Astrocyte (in vitro differentiated cells and primary cell): ENCODE measurements at regions not wholly inside any gene's neighbourhood (a gene's known extent, or its start where the extent isn't known, plus 50 kb on each side); places are given as distances from the start of the nearest gene placed in this dataset.
A peak's percentile ranks its signal among the peaks of the same experiment; 100 is the strongest.

Experiments used
- DNase-seq: peaks from one replicate; pipeline ENCODE4 v3.0.0-alpha.2; 2010; ENCODE audit warnings: low read depth
- FAIRE-seq: peaks from 2 replicates; lab custom pipeline; 2011; peaks lifted over from hg19 to GRCh38; lab: Jason Lieb, UNC
- H2AFZ ChIP-seq: 2 replicates; pipeline ENCODE4 v1.6.0; 2012; ENCODE audit warnings: low read depth, low read length, inconsistent platforms
- H3K27ac ChIP-seq: 2 replicates; pipeline ENCODE4 v1.5.1; 2011; ENCODE audit warnings: low read depth, low read length, inconsistent platforms
- H3K27me3 ChIP-seq: 2 replicates; pipeline ENCODE4 v1.6.0; 2011; ENCODE audit warnings: low read length, inconsistent platforms; ENCODE audit not compliant: insufficient read depth
- H3K36me3 ChIP-seq: 2 replicates; pipeline ENCODE4 v1.5.1; 2011; ENCODE audit warnings: low read length, inconsistent platforms; ENCODE audit not compliant: insufficient read depth
- H3K4me1 ChIP-seq: 2 replicates; pipeline ENCODE4 v1.5.1; 2011; ENCODE audit warnings: low read length, inconsistent platforms; ENCODE audit not compliant: insufficient read depth
- H3K4me2 ChIP-seq: 2 replicates; pipeline ENCODE4 v1.6.0; 2012; ENCODE audit warnings: low read length, inconsistent platforms
- H3K4me3 ChIP-seq: 2 replicates; pipeline ENCODE4 v1.5.1; 2011; ENCODE audit warnings: low read depth, mild to moderate bottlenecking, low read length, inconsistent platforms; ENCODE audit not compliant: insufficient read depth
- H3K79me2 ChIP-seq: 2 replicates; pipeline ENCODE4 v1.6.0; 2012; ENCODE audit warnings: mild to moderate bottlenecking, low read length, inconsistent platforms; ENCODE audit not compliant: insufficient read depth
- H3K9ac ChIP-seq: 2 replicates; pipeline ENCODE4 v1.6.0; 2012; ENCODE audit warnings: mild to moderate bottlenecking, low read length, inconsistent platforms
- H3K9me3 ChIP-seq: 2 replicates; pipeline ENCODE4 v1.5.1; 2012; ENCODE audit warnings: low read depth, mild to moderate bottlenecking, low read length, inconsistent platforms; ENCODE audit not compliant: insufficient read depth
- H4K20me1 ChIP-seq: 2 replicates; pipeline ENCODE4 v1.6.0; 2012; ENCODE audit warnings: low read length, inconsistent platforms; ENCODE audit not compliant: insufficient read depth
- H3K27ac Mint-ChIP-seq: one replicate; pipeline ENCODE4 v1.8.0; 2021; ENCODE audit warnings: mild to moderate bottlenecking, mixed read lengths; ENCODE audit not compliant: unreplicated experiment
- H3K27me3 Mint-ChIP-seq: one replicate; pipeline ENCODE4 v1.8.0; 2021; ENCODE audit warnings: low read depth, mixed read lengths; ENCODE audit not compliant: unreplicated experiment
- H3K36me3 Mint-ChIP-seq: one replicate; pipeline ENCODE4 v1.8.0; 2021; ENCODE audit warnings: low read depth, mixed read lengths; ENCODE audit not compliant: unreplicated experiment
- H3K4me1 Mint-ChIP-seq: one replicate; pipeline ENCODE4 v1.8.0; 2021; ENCODE audit warnings: low read depth, mixed read lengths; ENCODE audit not compliant: unreplicated experiment
- H3K4me3 Mint-ChIP-seq: one replicate; pipeline ENCODE4 v1.8.0; 2021; ENCODE audit warnings: mild to moderate bottlenecking, moderate library complexity, mixed read lengths; ENCODE audit not compliant: unreplicated experiment
- H3K9me3 Mint-ChIP-seq: one replicate; pipeline ENCODE4 v1.8.0; 2021; ENCODE audit warnings: mild to moderate bottlenecking, mixed read lengths; ENCODE audit not compliant: unreplicated experiment
- CTCF ChIP-seq: IDR thresholded peaks from 2 replicates; pipeline ENCODE4 v1.5.1; 2011; ENCODE audit warnings: low read depth, mild to moderate bottlenecking, inconsistent platforms, low read length, moderate library complexity; ENCODE audit not compliant: insufficient read depth
- EZH2 ChIP-seq: IDR thresholded peaks from 2 replicates; pipeline ENCODE4 v1.6.1; 2012; ENCODE audit warnings: mild to moderate bottlenecking, low read length, inconsistent platforms; ENCODE audit not compliant: insufficient read depth

- Histone ChIP-seq H3K4me2 (no peak overlapping the region), H3K36me3 (no peaks in the 10 kb centered on the region), H3K79me2 (no peaks in the 10 kb centered on the region), H3K9me3 (no peaks in the 10 kb centered on the region), H4K20me1 (no peaks in the 10 kb centered on the region), H3K4me3 (no peak overlapping the region), H3K27me3 (no peaks in the 10 kb centered on the region), H3K4me1 (no peaks in the 10 kb centered on the region), H2AFZ (no peak overlapping the region), H3K27ac (no peak overlapping the region), H3K9ac (no peak overlapping the region)
- no peaks in the 10 kb centered on the region for H3K9me3 Mint-ChIP-seq
- no peak overlapping the region for H3K4me3 Mint-ChIP-seq
- H3K27me3 Mint-ChIP-seq: peaks cover 2% of the 10 kb centered on the region
- no peak for TF ChIP-seq EZH2
- no peak for TF ChIP-seq CTCF
- peaks cover 10% of the 10 kb centered on the region for H3K4me1 Mint-ChIP-seq
- FAIRE-seq (no peak), DNase-seq (peak; percentile 12)
- H3K27ac Mint-ChIP-seq: no peak overlapping the region
- no peaks in the 10 kb centered on the region for H3K36me3 Mint-ChIP-seq
Measured at GRCh38 chr6:45816674-45817297, 198.9 kb downstream of the CLIC5 start.

- H3K9ac ChIP-seq: no peak overlapping the region
- no peaks in the 10 kb centered on the region for H3K27me3 ChIP-seq
- Mint-ChIP-seq H3K4me3 (no peak overlapping the region), H3K4me1 (peaks cover 10% of the 10 kb centered on the region), H3K36me3 (no peaks in the 10 kb centered on the region), H3K27ac (no peak overlapping the region), H3K27me3 (peaks cover 5% of the 10 kb centered on the region), H3K9me3 (no peaks in the 10 kb centered on the region)
- H2AFZ ChIP-seq: no peak overlapping the region
- H3K9me3 ChIP-seq: no peaks in the 10 kb centered on the region
- DNase-seq (no peak), FAIRE-seq (no peak)
- no peak overlapping the region for H3K4me2 ChIP-seq
- H3K36me3 ChIP-seq: no peaks in the 10 kb centered on the region
- H4K20me1 ChIP-seq: no peaks in the 10 kb centered on the region
- H3K4me1 ChIP-seq: no peaks in the 10 kb centered on the region
- no peak overlapping the region for H3K27ac ChIP-seq
- no peak for TF ChIP-seq EZH2
- no peak for TF ChIP-seq CTCF
- H3K79me2 ChIP-seq: no peaks in the 10 kb centered on the region
- no peak overlapping the region for H3K4me3 ChIP-seq
Measured at GRCh38 chr6:45815466-45816125, 200.1 kb downstream of the CLIC5 start.

- Histone ChIP-seq H3K4me2 (no peak overlapping the region), H3K27ac (no peak overlapping the region), H3K4me3 (no peak overlapping the region), H3K9ac (no peak overlapping the region), H3K9me3 (no peaks in the 10 kb centered on the region), H4K20me1 (no peaks in the 10 kb centered on the region), H3K79me2 (no peaks in the 10 kb centered on the region), H3K27me3 (no peaks in the 10 kb centered on the region), H3K36me3 (no peaks in the 10 kb centered on the region), H2AFZ (no peak overlapping the region), H3K4me1 (no peaks in the 10 kb centered on the region)
- DNase-seq (no peak), FAIRE-seq (peak; percentile 32)
- no peaks in the 10 kb centered on the region for H3K36me3 Mint-ChIP-seq
- H3K4me3 Mint-ChIP-seq: no peak overlapping the region
- no peaks in the 10 kb centered on the region for H3K9me3 Mint-ChIP-seq
- H3K27ac Mint-ChIP-seq: no peak overlapping the region
- H3K27me3 Mint-ChIP-seq: peaks cover 5% of the 10 kb centered on the region
- H3K4me1 Mint-ChIP-seq: peaks cover 10% of the 10 kb centered on the region
- no peak for TF ChIP-seq EZH2
- no peak for TF ChIP-seq CTCF
Measured at GRCh38 chr6:45814772-45815171, 200.9 kb downstream of the CLIC5 start.
